HEK293T (cell line): ENCODE measurements at regions not wholly inside any gene's neighbourhood (a gene's known extent, or its start where the extent isn't known, plus 50 kb on each side); places are given as distances from the start of the nearest gene placed in this dataset.
A peak's percentile ranks its signal among the peaks of the same experiment; 100 is the strongest.
"Not testable (repeated sequence)": the region's sequence is repeated elsewhere in the genome, so short reads cannot be mapped to it uniquely, and the experiment has no call there.

Experiments
- CTCF ChIA-PET: fragments of 350-600 bp; formaldehyde crosslinking; extraction: SDS; loops from one replicate; lab custom pipeline; 2021; ENCODE audit warnings: antibody characterized with exemption, inconsistent platforms; lab: Yijun Ruan, JAX
- POLR2A ChIA-PET: fragments of 350-600 bp; formaldehyde crosslinking; extraction: SDS; loops from one replicate; lab custom pipeline; 2020; ENCODE audit warnings: antibody characterized with exemption, inconsistent platforms; lab: Yijun Ruan, JAX
- DNase-seq: peaks from one replicate; pipeline ENCODE4 v3.0.0; 2012; ENCODE audit warnings: mixed read lengths; ENCODE audit errors: extremely low spot score
- ARNT ChIP-seq: fragments of 450-650 bp; IDR thresholded peaks from 2 replicates; pipeline ENCODE4 v1.6.1; 2017; ENCODE audit warnings: mild to moderate bottlenecking
- BHLHE40 ChIP-seq: fragments of 450-650 bp; IDR thresholded peaks from 2 replicates; pipeline ENCODE4 v1.6.1; 2016; ENCODE audit warnings: mild to moderate bottlenecking, moderate library complexity, borderline replicate concordance
- CTBP1 ChIP-seq: fragments of 450-650 bp; IDR thresholded peaks from 2 replicates; pipeline ENCODE4 v1.6.1; 2016; ENCODE audit warnings: borderline replicate concordance
- ELF4 ChIP-seq: fragments of 450-650 bp; IDR thresholded peaks from 2 replicates; pipeline ENCODE4 v1.6.1; 2017; ENCODE audit warnings: antibody characterized with exemption
- FOXA1 ChIP-seq: fragments of 450-650 bp; IDR thresholded peaks from 2 replicates; pipeline ENCODE4 v1.6.1; 2016; ENCODE audit warnings: mild to moderate bottlenecking
- FOXK2 ChIP-seq: fragments of 450-650 bp; IDR thresholded peaks from 2 replicates; pipeline ENCODE4 v1.6.1; 2016; ENCODE audit warnings: mild to moderate bottlenecking
- FOXM1 ChIP-seq: fragments of 450-650 bp; IDR thresholded peaks from 2 replicates; pipeline ENCODE4 v1.6.1; 2017; ENCODE audit warnings: mild to moderate bottlenecking, borderline replicate concordance
- HDGF ChIP-seq: fragments of 450-650 bp; IDR thresholded peaks from 2 replicates; pipeline ENCODE4 v1.6.1; 2017; ENCODE audit warnings: antibody characterized with exemption, borderline replicate concordance
- L3MBTL2 ChIP-seq: fragments of 450-650 bp; conservative IDR thresholded peaks from 2 replicates; pipeline ENCODE4 v1.6.1; 2016; ENCODE audit warnings: mild to moderate bottlenecking
- LEF1 ChIP-seq: fragments of 450-650 bp; IDR thresholded peaks from 2 replicates; pipeline ENCODE4 v1.6.1; 2017; ENCODE audit warnings: mild to moderate bottlenecking, borderline replicate concordance
- NFRKB ChIP-seq: fragments of 450-650 bp; IDR thresholded peaks from 2 replicates; pipeline ENCODE4 v1.6.1; 2016; ENCODE audit warnings: mild to moderate bottlenecking, moderate library complexity
- PKNOX1 ChIP-seq: fragments of 450-650 bp; IDR thresholded peaks from 2 replicates; pipeline ENCODE4 v1.6.1; 2016
- SP1 ChIP-seq: fragments of 450-650 bp; IDR thresholded peaks from 2 replicates; pipeline ENCODE4 v1.6.1; 2017
- SUZ12 ChIP-seq: fragments of 450-650 bp; IDR thresholded peaks from 2 replicates; pipeline ENCODE4 v1.6.1; 2016; ENCODE audit warnings: mild to moderate bottlenecking
- TARDBP ChIP-seq: fragments of 450-650 bp; IDR thresholded peaks from 2 replicates; pipeline ENCODE4 v1.6.1; 2016
- ZNF384 ChIP-seq: fragments of 450-650 bp; IDR thresholded peaks from 2 replicates; pipeline ENCODE4 v1.6.1; 2016

GRCh38 chr1:121546830-121547591, 362.2 kb downstream of the SRGAP2C start:
- ChIA-PET POLR2A (no interaction called here), CTCF (no interaction called here)
- no peak for DNase-seq
- TF ChIP-seq ZNF384: no peak
- no peak for TF ChIP-seq HDGF
- TF ChIP-seq FOXM1: no peak
- no peak for TF ChIP-seq FOXA1
- TF ChIP-seq CTBP1: no peak
- 0 out of 2 replicates have a peak, but pooled peaks have one; percentile 21 for TF ChIP-seq PKNOX1

- POLR2A ChIA-PET, DNase-seq, CTCF ChIA-PET: not testable (repeated sequence)
These were observed 363.0 kb downstream of the SRGAP2C start for GRCh38 chr1:121547726-121548125.

DNA sequence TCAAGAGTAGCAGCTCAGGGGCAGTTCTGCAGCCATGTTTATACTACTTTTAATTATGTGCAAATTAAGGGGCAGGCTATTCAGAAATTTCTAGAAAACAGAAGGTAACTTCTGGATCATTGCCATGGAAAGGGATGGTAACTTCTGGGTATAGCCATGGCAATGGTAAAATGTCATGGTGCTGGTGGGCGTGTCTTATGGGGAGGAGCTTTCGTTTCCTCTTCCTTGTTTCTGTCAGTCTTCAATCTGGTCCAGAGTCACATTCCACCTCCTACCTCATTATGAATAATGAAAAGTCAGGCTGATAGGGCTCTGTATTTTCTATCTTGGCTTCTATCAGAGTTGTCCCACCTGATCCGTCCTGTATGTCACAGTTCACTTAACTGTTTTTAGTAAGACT, 366.0 kb downstream of the SRGAP2C start:
- DNase-seq, POLR2A ChIA-PET, CTCF ChIA-PET: not testable (repeated sequence)

- DNase-seq, CTCF ChIA-PET: not testable (repeated sequence)
- POLR2A ChIA-PET: interaction anchor here (1.8 kb wide), 1 partner anchor 33 kb away, joined by 5 read pairs; no protein-coding TSS in a partner anchor
These were observed 366.7 kb downstream of the SRGAP2C start for GRCh38 chr1:121551491-121551890.

- POLR2A ChIA-PET, CTCF ChIA-PET, DNase-seq: not testable (repeated sequence)
These were observed 371.8 kb downstream of the SRGAP2C start for GRCh38 chr1:121556560-121556959.

- CTCF ChIA-PET, POLR2A ChIA-PET, DNase-seq: not testable (repeated sequence)
These were observed 373.3 kb downstream of the SRGAP2C start for GRCh38 chr1:121558034-121558433.

DNA sequence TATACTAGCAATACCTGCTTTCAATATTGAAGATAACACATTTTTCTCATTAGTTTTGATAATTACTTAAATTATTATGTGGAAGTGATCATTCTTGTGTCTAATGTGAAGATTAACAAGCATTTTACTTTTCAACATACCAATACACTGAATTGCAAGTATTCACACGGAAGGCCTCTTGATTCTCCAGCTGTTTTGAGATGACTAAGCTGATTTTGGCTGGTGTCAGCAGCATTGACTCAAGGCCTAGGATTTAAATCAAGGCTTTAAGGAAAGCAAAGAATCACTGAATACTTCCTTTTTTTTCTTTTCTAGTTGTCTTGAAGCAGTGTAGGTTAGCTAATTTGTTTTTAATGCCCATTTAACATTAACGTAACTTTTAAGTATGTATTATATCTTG, 373.7 kb downstream of the SRGAP2C start:
- ChIA-PET POLR2A (no interaction called here), CTCF (no interaction called here)
- no peak for TF ChIP-seq ARNT
- TF ChIP-seq NFRKB: no peak
- no peak for TF ChIP-seq PKNOX1
- no peak for TF ChIP-seq LEF1
- TF ChIP-seq FOXK2: no peak
- TF ChIP-seq TARDBP: no peak
- no peak for TF ChIP-seq HDGF
- TF ChIP-seq L3MBTL2: no peak
- TF ChIP-seq SP1: no peak
- no peak for TF ChIP-seq FOXM1
- TF ChIP-seq ELF4: no peak
- no peak for DNase-seq

GRCh38 chr1:121566346-121566745, 381.6 kb downstream of the SRGAP2C start:
- no peak for DNase-seq
- ChIA-PET CTCF (no interaction called here), POLR2A (no interaction called here)
- TF ChIP-seq PKNOX1 (no peak), ZNF384 (no peak), FOXM1 (no peak), BHLHE40 (no peak), L3MBTL2 (no peak), TARDBP (no peak), SUZ12 (no peak)
